Stomach (tissue), 8 donors: ENCODE measurements at regions not wholly inside any gene's neighbourhood (a gene's known extent, or its start where the extent isn't known, plus 50 kb on each side); places are given as distances from the start of the nearest gene placed in this dataset.

ENCODE experiments used
- DNase-seq, 2 donors: peaks; one replicate each; pipeline versions ENCODE4 v3.0.0 to v3.0.0-alpha.2; 2013 to 2019
- H3K27ac ChIP-seq, 5 donors: fragments of 200-600 bp in 4 of 5; sonication (generic) in 4 of 5; one replicate each; pipeline ENCODE4 v1.5.1; 2013 to 2019; ENCODE audit warnings: mild to moderate bottlenecking in 1 of 5, moderate library complexity in 1 of 5
- H3K27me3 ChIP-seq, 3 donors: fragments of 200-600 bp; sonication (generic); one replicate each; pipeline ENCODE4 v1.5.1; 2017 to 2019; ENCODE audit warnings: mixed run types in 1 of 3
- H3K36me3 ChIP-seq, 4 donors: fragments of 200-600 bp; sonication (generic); 1 replicate in 3 of 4; 2 replicates in 1 of 4; pipeline ENCODE4 v1.5.1; 2016 to 2019
- H3K4me1 ChIP-seq, 4 donors: fragments of 200-600 bp; sonication (generic); one replicate each; pipeline ENCODE4 v1.5.1; 2016 to 2019
- H3K4me3 ChIP-seq, 4 donors: fragments of 200-600 bp; sonication (generic) in 3 of 4; one replicate each; pipeline ENCODE4 v1.5.1; 2016 to 2019; ENCODE audit warnings: mild to moderate bottlenecking in 1 of 4
- H3K9me3 ChIP-seq, 4 donors: fragments of 200-600 bp; sonication (generic); one replicate each; pipeline ENCODE4 v1.5.1; 2016 to 2019
- CTCF ChIP-seq, 7 experiments: fragments of 450-650 bp in 4 of 7; fragments of 200-600 bp in 3 of 7; sonication (generic) in 3 of 7; IDR thresholded peaks; one replicate each; pipeline ENCODE4 v1.5.1; 2016 to 2019; ENCODE audit warnings: antibody characterized with exemption in 7 of 7, control low read depth in 2 of 7, mild to moderate bottlenecking in 1 of 7
- EP300 ChIP-seq: sonication (generic); formaldehyde crosslinking; IDR thresholded peaks from one replicate; pipeline ENCODE4 v1.6.1; 2017; ENCODE audit warnings: antibody characterized with exemption
- POLR2A ChIP-seq, 4 donors: fragments of 450-650 bp; IDR thresholded peaks; one replicate each; pipeline ENCODE4 v1.6.1; 2016; ENCODE audit warnings: antibody characterized with exemption in 4 of 4, control low read depth in 2 of 4, mild to moderate bottlenecking in 1 of 4, moderate library complexity in 1 of 4
- POLR2AphosphoS5 ChIP-seq, 3 donors: sonication (generic); formaldehyde crosslinking; IDR thresholded peaks; one replicate each; pipeline ENCODE4 v1.6.1; 2016; ENCODE audit warnings: antibody characterized with exemption in 3 of 3
- WGBS, 5 donors: extraction: QIAGEN DNeasy Blood & Tissue Kit in 3 of 5; methylation state at CpG; one replicate each; pipeline versions ENCODE4 v1.1.5 to v1.1.7; 2013 to 2018; 5-methylcytosine and 5-hydroxymethylcytosine counted together
- intact Hi-C: fragments of 100-400 bp; cut with DNase I; formaldehyde crosslinking; loops from one replicate; pipeline ENCODE4 v1.15.1; 2023; ENCODE audit warnings: low total_unique reads
- donor health status: healthy with polysubstance abuse.
- donor health status: Bipolar disorder and iron deficiency.
- donor health status: healthy.

DNA sequence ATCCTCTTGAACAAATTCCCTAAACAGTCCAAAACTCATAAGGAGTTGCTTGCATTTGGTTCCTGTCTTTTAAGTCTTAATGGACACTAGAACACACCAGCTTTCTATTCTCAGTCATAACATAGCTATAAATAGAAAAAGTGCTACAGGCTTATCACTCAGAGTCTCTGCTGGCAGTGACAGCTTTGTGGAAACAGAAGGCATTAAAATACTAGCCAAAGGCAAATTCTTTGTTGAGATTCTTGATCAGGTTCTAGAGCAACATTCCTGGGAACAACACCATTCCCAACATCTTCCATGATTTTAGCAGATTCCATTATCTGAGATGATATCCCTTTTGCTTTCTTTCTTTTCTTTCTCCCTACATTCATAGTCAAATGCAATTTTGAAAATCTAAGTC is 207.7 kb upstream of the PLEKHG7 start:
- H3K4me3 ChIP-seq = no peak overlapping the region
- no peak for TF ChIP-seq CTCF (IDR thresholded peaks at IDR 0.05)
- TF ChIP-seq POLR2A (IDR thresholded peaks at IDR 0.05) = no peak
- TF ChIP-seq EP300 = no peak
- TF ChIP-seq POLR2AphosphoS5 (IDR thresholded peaks at IDR 0.05) = no peak
- no peaks in the 10 kb centered on the region for H3K9me3 ChIP-seq
- H3K27ac ChIP-seq = no peak overlapping the region
- DNase-seq = no peak
- no peaks in the 10 kb centered on the region for H3K27me3 ChIP-seq
- intact Hi-C loops = no loop called here
- no peaks in the 10 kb centered on the region for H3K36me3 ChIP-seq
- H3K4me1 ChIP-seq = no peaks in the 10 kb centered on the region

DNA sequence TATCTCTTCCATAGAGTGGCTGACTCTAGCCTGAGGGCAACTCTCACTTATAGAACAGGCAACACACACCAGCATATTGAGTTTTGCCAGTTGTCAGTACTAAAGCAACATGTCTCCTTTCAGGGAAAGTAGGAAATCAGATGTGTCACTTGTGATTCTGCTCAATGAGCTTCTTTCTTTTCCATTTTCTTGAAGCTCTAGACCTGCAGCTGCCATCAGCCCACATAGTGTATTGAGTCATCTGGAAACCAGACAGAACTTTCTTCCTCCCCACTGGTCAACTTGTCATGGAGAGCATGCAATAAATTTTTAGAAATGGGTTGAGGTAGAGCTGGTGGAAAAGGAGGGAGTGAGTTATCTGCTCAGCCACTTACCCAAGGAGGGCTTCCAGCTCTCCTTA is 209.0 kb upstream of the PLEKHG7 start:
- TF ChIP-seq EP300 (no peak), CTCF (IDR thresholded peaks at IDR 0.05) (no peak), POLR2A (IDR thresholded peaks at IDR 0.05) (no peak), POLR2AphosphoS5 (IDR thresholded peaks at IDR 0.05) (no peak)
- Histone ChIP-seq H3K27me3 (no peaks in the 10 kb centered on the region), H3K9me3 (no peaks in the 10 kb centered on the region), H3K36me3 (no peaks in the 10 kb centered on the region), H3K27ac (no peak overlapping the region), H3K4me1 (no peaks in the 10 kb centered on the region), H3K4me3 (no peak overlapping the region)
- DNase-seq = no peak
- intact Hi-C loops = no loop called here

GRCh38 chr12:92492995-92493394 is 209.8 kb upstream of the PLEKHG7 start:
- H3K36me3 ChIP-seq = no peaks in the 10 kb centered on the region
- DNase-seq = no peak
- no peaks in the 10 kb centered on the region for H3K9me3 ChIP-seq
- 95 to 100% (median 98%) methylated on average over 2 of the region's 2 CpGs for WGBS, 5 donors
- no peak overlapping the region for H3K4me3 ChIP-seq
- no peak overlapping the region for H3K27ac ChIP-seq
- no peaks in the 10 kb centered on the region for H3K27me3 ChIP-seq
- TF ChIP-seq POLR2AphosphoS5 (IDR thresholded peaks at IDR 0.05) (no peak), EP300 (no peak), POLR2A (IDR thresholded peaks at IDR 0.05) (no peak), CTCF (IDR thresholded peaks at IDR 0.05) (no peak)
- intact Hi-C loops = no loop called here
- no peaks in the 10 kb centered on the region for H3K4me1 ChIP-seq

GRCh38 chr12:92492291-92492690 is 210.5 kb upstream of the PLEKHG7 start:
- TF ChIP-seq POLR2A (IDR thresholded peaks at IDR 0.05) (no peak), EP300 (no peak), CTCF (IDR thresholded peaks at IDR 0.05) (no peak), POLR2AphosphoS5 (IDR thresholded peaks at IDR 0.05) (no peak)
- DNase-seq = no peak
- intact Hi-C loops = no loop called here
- H3K9me3 ChIP-seq = no peaks in the 10 kb centered on the region
- no peaks in the 10 kb centered on the region for H3K27me3 ChIP-seq
- no peak overlapping the region for H3K4me3 ChIP-seq
- no peak overlapping the region for H3K27ac ChIP-seq
- no peaks in the 10 kb centered on the region for H3K36me3 ChIP-seq
- H3K4me1 ChIP-seq = no peaks in the 10 kb centered on the region

GRCh38 chr12:92489781-92490180 is 213.0 kb upstream of the PLEKHG7 start:
- Histone ChIP-seq H3K27me3 (no peaks in the 10 kb centered on the region), H3K36me3 (no peaks in the 10 kb centered on the region), H3K9me3 (no peaks in the 10 kb centered on the region), H3K4me1 (peaks cover 0 to 11% (median 0%) of the 10 kb centered on the region in 4 donors), H3K4me3 (no peak overlapping the region), H3K27ac (no peak overlapping the region)
- intact Hi-C loops = no loop called here
- 82 to 90% (median 86%) methylated on average over 4 of the region's 4 CpGs for WGBS, 5 donors
- TF ChIP-seq EP300 (no peak), POLR2A (IDR thresholded peaks at IDR 0.05) (no peak), POLR2AphosphoS5 (IDR thresholded peaks at IDR 0.05) (no peak), CTCF (IDR thresholded peaks at IDR 0.05) (no peak)
- DNase-seq = no peak
